Activated CD8-positive, alpha-beta memory T cell treated with anti-CD3 and anti-CD28 coated beads, Interleukin-2, amount 10 ng/mL, durations not matched to agents 7 days and 5 days (primary cell): ENCODE measurements at regions not wholly inside any gene's neighbourhood (a gene's known extent, or its start where the extent isn't known, plus 50 kb on each side); places are given as distances from the start of the nearest gene placed in this dataset.
"Not testable (repeated sequence)": the region's sequence is repeated elsewhere in the genome, so short reads cannot be mapped to it uniquely, and the experiment has no call there.

Source experiments
- ATAC-seq: fragments of 150-1000 bp; cut with Tn5 transposase; one replicate; pipeline ENCODE4 v1.10.0; 2021; ENCODE audit warnings: moderate library complexity
- CTCF ChIA-PET: fragments of 350-600 bp; sonication (Branson Sonifier 250); formaldehyde crosslinking; loops from one replicate; lab custom pipeline; 2021; ENCODE audit warnings: antibody characterized with exemption; lab: Charles Lee
- DNase-seq: peaks from one replicate; pipeline ENCODE4 v3.0.0-alpha.2; 2020
- H3K27ac Mint-ChIP-seq: one replicate; pipeline ENCODE4 v1.8.0; 2021; ENCODE audit warnings: mild to moderate bottlenecking, mixed read lengths
- H3K27me3 Mint-ChIP-seq: one replicate; pipeline ENCODE4 v1.8.0; 2021; ENCODE audit warnings: mixed read lengths
- H3K36me3 Mint-ChIP-seq: one replicate; pipeline ENCODE4 v1.8.0; 2021; ENCODE audit warnings: mild to moderate bottlenecking, mixed read lengths
- H3K4me1 Mint-ChIP-seq: one replicate; pipeline ENCODE4 v1.8.0; 2021; ENCODE audit warnings: mixed read lengths
- H3K4me3 Mint-ChIP-seq: one replicate; pipeline ENCODE4 v1.8.0; 2021; ENCODE audit warnings: mild to moderate bottlenecking, moderate library complexity, mixed read lengths
- H3K9me3 Mint-ChIP-seq: one replicate; pipeline ENCODE4 v1.8.0; 2022; ENCODE audit warnings: low read depth, mixed read lengths

DNA sequence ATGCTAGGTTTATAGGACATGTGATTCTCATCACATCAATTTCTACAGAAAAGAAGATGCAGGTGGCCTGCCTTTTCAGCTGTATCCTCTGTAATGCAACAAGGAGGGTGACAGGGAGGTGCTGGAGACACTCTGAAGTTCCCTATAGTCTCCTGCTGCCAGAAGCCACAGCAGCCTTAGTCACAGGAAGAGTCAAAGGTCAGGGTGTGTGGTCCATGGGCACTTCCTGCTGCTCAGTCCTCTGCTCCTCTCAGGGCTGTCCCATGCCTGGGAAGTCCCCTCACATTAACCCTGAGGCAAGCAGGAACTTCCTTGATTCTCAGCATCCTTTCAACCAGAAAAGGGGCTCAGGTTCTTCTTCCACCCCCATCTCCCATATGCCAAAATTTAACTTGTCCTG, 144.8 kb upstream of the FOXA2 start:
- no peaks in the 10 kb centered on the region for H3K9me3 Mint-ChIP-seq
- no peak overlapping the region for H3K27ac Mint-ChIP-seq
- DNase-seq (no peak), ATAC-seq (no peak)
- CTCF ChIA-PET, result no interaction called here
- H3K36me3 Mint-ChIP-seq, result no peaks in the 10 kb centered on the region
- H3K4me3 Mint-ChIP-seq, result no peak overlapping the region
- no peaks in the 10 kb centered on the region for H3K27me3 Mint-ChIP-seq
- no peaks in the 10 kb centered on the region for H3K4me1 Mint-ChIP-seq

- Mint-ChIP-seq H3K9me3 (no peaks in the 10 kb centered on the region), H3K4me1 (no peaks in the 10 kb centered on the region), H3K4me3 (no peak overlapping the region), H3K27ac (no peak overlapping the region), H3K36me3 (no peaks in the 10 kb centered on the region), H3K27me3 (no peaks in the 10 kb centered on the region)
- CTCF ChIA-PET, result interaction anchor here (0.6 kb wide), 1 partner anchor 711 kb away, joined by 3 read pairs; no protein-coding TSS in a partner anchor
- ATAC-seq (no peak), DNase-seq (no peak)
Measured at GRCh38 chr20:22729616-22730236, 145.4 kb upstream of the FOXA2 start.

DNA sequence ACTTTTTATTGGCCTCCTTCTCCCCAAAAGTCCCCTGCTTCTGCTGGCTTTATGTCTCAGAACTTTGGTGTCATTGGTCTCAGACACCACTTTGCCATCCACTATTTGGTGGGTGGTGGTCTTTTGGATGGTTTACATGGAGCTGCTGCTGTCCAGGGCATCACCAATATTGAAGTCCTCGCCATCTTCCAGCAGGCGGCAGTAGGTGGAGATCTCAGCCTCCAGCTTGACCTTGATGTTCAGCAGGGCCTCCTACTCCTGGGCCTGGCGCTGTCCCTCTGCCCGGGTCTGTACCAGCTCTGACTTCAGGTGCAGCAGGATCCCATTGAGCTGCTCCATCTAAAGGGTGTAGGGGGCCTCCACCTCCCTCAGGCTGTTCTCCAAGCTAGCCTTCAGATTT, 148.4 kb upstream of the FOXA2 start:
- DNase-seq (no peak), ATAC-seq (no peak)
- no peak overlapping the region for H3K27ac Mint-ChIP-seq
- H3K27me3 Mint-ChIP-seq, result no peaks in the 10 kb centered on the region
- CTCF ChIA-PET, result no interaction called here
- H3K36me3 Mint-ChIP-seq, result no peaks in the 10 kb centered on the region
- no peaks in the 10 kb centered on the region for H3K9me3 Mint-ChIP-seq
- no peak overlapping the region for H3K4me3 Mint-ChIP-seq
- no peaks in the 10 kb centered on the region for H3K4me1 Mint-ChIP-seq

GRCh38 chr20:22734946-22735647, 150.7 kb upstream of the FOXA2 start:
- H3K36me3 Mint-ChIP-seq, DNase-seq, ATAC-seq, H3K27ac Mint-ChIP-seq, H3K4me1 Mint-ChIP-seq, CTCF ChIA-PET, H3K4me3 Mint-ChIP-seq, H3K27me3 Mint-ChIP-seq, H3K9me3 Mint-ChIP-seq: not testable (repeated sequence)

DNA sequence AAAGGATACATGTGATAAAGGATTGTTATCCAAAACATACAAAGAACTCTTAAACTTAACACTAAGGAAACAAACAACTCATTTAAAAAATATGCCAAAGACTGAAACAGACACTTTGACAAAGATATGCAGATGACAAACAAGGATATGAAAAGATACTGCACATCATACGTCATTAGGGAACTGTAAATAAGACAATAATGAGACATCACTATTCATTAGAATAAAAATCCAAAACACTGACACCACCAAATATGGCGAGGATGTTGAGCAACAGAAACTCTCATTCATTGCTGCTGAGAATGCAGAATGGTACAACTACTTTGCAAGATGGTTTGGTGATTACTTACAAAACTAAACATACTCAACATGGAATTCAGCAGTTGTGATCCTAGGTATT, 156.5 kb upstream of the FOXA2 start:
- no peaks in the 10 kb centered on the region for H3K27me3 Mint-ChIP-seq
- no peaks in the 10 kb centered on the region for H3K36me3 Mint-ChIP-seq
- DNase-seq (no peak), ATAC-seq (no peak)
- H3K4me1 Mint-ChIP-seq, result no peaks in the 10 kb centered on the region
- no peaks in the 10 kb centered on the region for H3K9me3 Mint-ChIP-seq
- no peak overlapping the region for H3K27ac Mint-ChIP-seq
- H3K4me3 Mint-ChIP-seq, result no peak overlapping the region
- CTCF ChIA-PET, result no interaction called here

DNA sequence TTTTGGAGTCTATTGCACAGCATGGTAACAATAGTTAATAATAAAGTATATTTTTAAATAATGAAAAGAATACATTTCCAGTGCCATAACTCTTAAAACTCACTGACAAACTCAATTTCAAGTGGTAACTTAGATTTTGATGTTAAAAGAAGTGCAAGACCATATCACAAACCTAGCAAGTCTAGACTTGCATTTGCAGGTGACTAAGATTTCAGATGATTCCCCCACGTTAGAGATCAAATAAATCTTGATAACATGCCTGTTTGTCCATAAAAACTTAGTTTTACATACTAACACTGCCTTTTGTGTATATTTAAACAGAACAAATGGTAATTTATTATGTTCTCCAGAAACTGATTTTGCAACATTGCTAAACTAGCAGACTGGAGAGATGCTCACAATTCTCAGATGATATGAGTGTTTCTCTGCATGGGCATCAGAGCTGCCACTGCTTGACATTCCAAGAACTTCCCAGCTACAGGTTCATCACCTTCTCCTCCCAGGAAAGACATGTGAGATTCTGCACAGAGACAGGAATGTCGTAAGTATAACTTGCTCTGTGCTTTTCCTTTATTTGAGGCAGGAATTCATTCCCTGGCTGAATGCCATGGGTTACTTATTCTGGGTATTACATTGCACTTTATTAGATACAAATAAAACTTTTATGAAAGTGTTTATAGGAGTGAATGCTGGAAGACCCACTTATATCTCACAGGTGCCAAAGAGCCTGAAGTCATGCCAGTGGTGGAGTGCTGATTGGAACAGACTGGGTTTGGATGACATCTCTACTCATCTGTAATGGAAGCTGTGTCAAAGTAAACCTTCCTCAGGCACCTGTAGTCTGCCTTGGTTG, 160.2 kb upstream of the FOXA2 start:
- peaks cover 2% of the 10 kb centered on the region for H3K9me3 Mint-ChIP-seq
- DNase-seq, result no peak
- H3K36me3 Mint-ChIP-seq, result no peaks in the 10 kb centered on the region
- H3K4me3 Mint-ChIP-seq, result no peak overlapping the region
- H3K27ac Mint-ChIP-seq, result no peak overlapping the region
- H3K4me1 Mint-ChIP-seq, result no peaks in the 10 kb centered on the region
- CTCF ChIA-PET, result no interaction called here
- no peak for ATAC-seq
- no peaks in the 10 kb centered on the region for H3K27me3 Mint-ChIP-seq

- CTCF ChIA-PET, result no interaction called here
- ATAC-seq (no peak), DNase-seq (no peak)
- H3K27ac Mint-ChIP-seq, result no peak overlapping the region
- no peak overlapping the region for H3K4me3 Mint-ChIP-seq
- H3K36me3 Mint-ChIP-seq, result no peaks in the 10 kb centered on the region
- H3K9me3 Mint-ChIP-seq, result peaks cover 2% of the 10 kb centered on the region
- no peaks in the 10 kb centered on the region for H3K4me1 Mint-ChIP-seq
- no peaks in the 10 kb centered on the region for H3K27me3 Mint-ChIP-seq
Measured at GRCh38 chr20:22745194-22745500, 160.8 kb upstream of the FOXA2 start.

- CTCF ChIA-PET, result interaction anchor here (0.6 kb wide), 1 partner anchor 363 kb away, joined by 4 read pairs; no protein-coding TSS in a partner anchor
- Mint-ChIP-seq H3K4me1 (no peaks in the 10 kb centered on the region), H3K36me3 (no peaks in the 10 kb centered on the region), H3K9me3 (peaks cover 2% of the 10 kb centered on the region), H3K27ac (no peak overlapping the region), H3K27me3 (no peaks in the 10 kb centered on the region), H3K4me3 (no peak overlapping the region)
- DNase-seq, result no peak
- ATAC-seq, result no peak
Measured at GRCh38 chr20:22746957-22747356, 162.6 kb upstream of the FOXA2 start.

- Mint-ChIP-seq H3K4me3 (no peak overlapping the region), H3K9me3 (peaks cover 2% of the 10 kb centered on the region), H3K4me1 (no peaks in the 10 kb centered on the region), H3K27ac (no peak overlapping the region), H3K27me3 (no peaks in the 10 kb centered on the region), H3K36me3 (no peaks in the 10 kb centered on the region)
- CTCF ChIA-PET, result no interaction called here
- no peak for ATAC-seq
- no peak for DNase-seq
Measured at GRCh38 chr20:22752324-22752723, 168.0 kb upstream of the FOXA2 start.

DNA sequence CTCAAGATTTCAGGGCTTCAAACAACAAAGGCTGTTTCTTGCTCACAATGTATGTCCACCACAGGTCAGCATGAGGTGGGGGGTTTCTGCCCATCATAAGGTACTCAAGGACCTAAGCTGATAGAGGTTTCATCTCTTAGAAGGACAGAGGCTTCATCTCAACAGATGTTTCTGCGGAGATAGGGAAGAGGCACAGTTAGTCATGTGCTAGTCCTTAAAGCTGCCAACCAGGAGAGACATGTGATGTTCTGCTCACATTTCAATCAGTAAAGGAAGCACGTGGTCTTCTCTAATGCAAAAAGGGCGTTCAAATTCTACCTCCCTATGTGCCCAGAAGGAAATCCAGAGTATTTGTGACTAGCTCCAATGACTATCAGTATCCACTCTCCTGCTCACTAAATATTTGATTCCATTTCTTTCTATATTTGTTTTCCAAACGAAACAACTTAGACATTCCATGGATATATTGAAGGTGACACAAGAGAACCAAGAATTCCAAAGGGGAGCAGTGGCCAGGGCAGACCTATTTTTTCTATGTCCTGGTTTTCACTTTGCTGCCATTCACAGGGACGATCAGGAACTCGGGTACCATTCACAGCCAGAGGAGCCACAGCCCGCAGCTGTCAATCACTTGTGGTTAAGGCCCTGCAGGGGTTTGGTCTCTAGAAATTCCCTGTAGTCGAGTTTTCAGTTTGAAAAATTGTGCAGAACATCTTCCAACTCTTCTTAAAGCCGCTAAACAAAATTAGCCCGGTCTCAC, 173.2 kb upstream of the FOXA2 start:
- CTCF ChIA-PET, result no interaction called here
- no peak overlapping the region for H3K4me3 Mint-ChIP-seq

GRCh38 chr20:22758815-22759214, 174.4 kb upstream of the FOXA2 start:
- Mint-ChIP-seq H3K9me3 (peaks cover 7% of the 10 kb centered on the region), H3K4me1 (no peaks in the 10 kb centered on the region), H3K36me3 (no peaks in the 10 kb centered on the region), H3K27me3 (no peaks in the 10 kb centered on the region), H3K4me3 (no peak overlapping the region), H3K27ac (no peak overlapping the region)
- CTCF ChIA-PET, result no interaction called here
- no peak for DNase-seq
- no peak for ATAC-seq

More for the DNA sequence above, 173.2 kb upstream of the FOXA2 start:
- no peak for DNase-seq
- Mint-ChIP-seq H3K9me3 (peaks cover 7% of the 10 kb centered on the region), H3K27ac (no peak overlapping the region), H3K4me1 (no peaks in the 10 kb centered on the region), H3K36me3 (no peaks in the 10 kb centered on the region), H3K27me3 (no peaks in the 10 kb centered on the region)
- no peak for ATAC-seq

DNA sequence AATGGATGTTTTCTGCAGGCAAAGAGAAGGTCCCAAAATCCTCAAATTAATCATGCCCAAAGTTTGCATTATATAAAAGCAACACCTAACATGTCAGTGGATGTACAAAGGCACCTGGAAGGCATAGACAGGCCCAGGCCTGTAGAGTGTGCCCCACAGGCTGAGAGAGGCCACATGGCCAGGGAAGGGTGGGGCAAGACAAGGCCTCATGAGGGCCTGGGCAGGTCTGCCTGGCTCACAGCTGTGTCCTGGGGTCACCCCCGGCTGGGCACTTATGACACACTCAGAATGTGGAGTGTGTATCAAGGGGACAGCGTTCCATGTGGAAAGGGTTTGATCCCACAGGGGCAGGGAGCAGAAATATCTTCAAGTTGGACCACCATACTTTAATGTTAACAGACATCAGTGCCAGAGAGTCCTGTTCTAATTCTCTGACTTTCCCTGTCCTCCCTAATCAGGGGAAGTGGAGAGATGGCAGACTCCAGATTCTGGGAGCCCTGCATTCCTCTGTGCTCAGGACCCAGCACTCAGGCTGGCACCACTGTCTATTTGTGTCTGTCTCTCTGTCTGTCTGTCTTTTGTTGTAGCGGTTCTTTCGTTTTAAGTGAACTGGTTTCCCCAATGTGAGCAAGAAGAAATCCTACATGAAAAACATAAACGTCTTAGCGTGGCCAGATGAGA, 178.3 kb upstream of the FOXA2 start:
- Mint-ChIP-seq H3K9me3 (peaks cover 7% of the 10 kb centered on the region), H3K4me1 (no peaks in the 10 kb centered on the region), H3K27me3 (no peaks in the 10 kb centered on the region), H3K27ac (no peak overlapping the region), H3K4me3 (no peak overlapping the region), H3K36me3 (no peaks in the 10 kb centered on the region)
- DNase-seq (no peak), ATAC-seq (no peak)
- CTCF ChIA-PET, result no interaction called here
